Vagina (tissue), 2 donors: ENCODE measurements at regions not wholly inside any gene's neighbourhood (a gene's known extent, or its start where the extent isn't known, plus 50 kb on each side); places are given as distances from the start of the nearest gene placed in this dataset.

Experiments
- CTCF ChIP-seq, 3 experiments: fragments of 450-650 bp in 2 of 3; fragments of 200-600 bp in 1 of 3; sonication (generic) in 1 of 3; IDR thresholded peaks; one replicate each; pipeline ENCODE4 v1.5.1; 2017 to 2019; ENCODE audit warnings: antibody characterized with exemption in 3 of 3, mild to moderate bottlenecking in 2 of 3, moderate library complexity in 2 of 3
- POLR2A ChIP-seq, 2 donors: fragments of 450-650 bp; IDR thresholded peaks; one replicate each; pipeline ENCODE4 v1.6.1; 2017; ENCODE audit warnings: antibody characterized with exemption in 2 of 2, mild to moderate bottlenecking in 2 of 2, moderate library complexity in 2 of 2

GRCh38 chr11:22555881-22556280 is 69.7 kb downstream of the FANCF start:
- TF ChIP-seq CTCF (IDR thresholded peaks at IDR 0.05) (no peak), POLR2A (IDR thresholded peaks at IDR 0.05) (no peak)
